HG02763 (cell line): ENCODE measurements at regions not wholly inside any gene's neighbourhood (a gene's known extent, or its start where the extent isn't known, plus 50 kb on each side); places are given as distances from the start of the nearest gene placed in this dataset.

Experiments used
- ATAC-seq: cut with Tn5 transposase; IDR thresholded peaks from one replicate; pipeline ENCODE4 v1.9.1; 2021; ENCODE audit warnings: mild to moderate bottlenecking, moderate library complexity; ENCODE audit not compliant: unreplicated experiment

GRCh38 chr4:123455360-123455759 is 58.8 kb downstream of the SPRY1 start:
- ATAC-seq, result no peak

- no peak for ATAC-seq
These were observed 65.4 kb downstream of the SPRY1 start for GRCh38 chr4:123462007-123462406.

GRCh38 chr4:123463869-123464268 is 67.3 kb downstream of the SPRY1 start:
- no peak for ATAC-seq

- no peak for ATAC-seq
These were observed 68.8 kb downstream of the SPRY1 start for GRCh38 chr4:123465416-123465815.

- ATAC-seq, result no peak
These were observed 69.6 kb downstream of the SPRY1 start for GRCh38 chr4:123466080-123466785.

GRCh38 chr4:123468479-123469031 is 72.0 kb downstream of the SPRY1 start:
- no peak for ATAC-seq

GRCh38 chr4:123469245-123469644 is 72.7 kb downstream of the SPRY1 start:
- ATAC-seq, result no peak

- no peak for ATAC-seq
These were observed 73.1 kb downstream of the SPRY1 start for GRCh38 chr4:123469696-123470095.

GRCh38 chr4:123470640-123471039 is 74.0 kb downstream of the SPRY1 start:
- no peak for ATAC-seq

- no peak for ATAC-seq
These were observed 75.2 kb downstream of the SPRY1 start for GRCh38 chr4:123471655-123472369.

- ATAC-seq, result no peak
These were observed 78.2 kb downstream of the SPRY1 start for GRCh38 chr4:123474817-123475216.

- ATAC-seq, result no peak
These were observed 79.5 kb downstream of the SPRY1 start for GRCh38 chr4:123476089-123476488.

- ATAC-seq, result no peak
These were observed 81.2 kb downstream of the SPRY1 start for GRCh38 chr4:123477711-123478209.

GRCh38 chr4:123478859-123479345 is 82.3 kb downstream of the SPRY1 start:
- no peak for ATAC-seq

GRCh38 chr4:123479944-123480343 is 83.3 kb downstream of the SPRY1 start:
- no peak for ATAC-seq

GRCh38 chr4:123480706-123481418 is 84.3 kb downstream of the SPRY1 start:
- no peak for ATAC-seq

GRCh38 chr4:123481717-123482116 is 85.1 kb downstream of the SPRY1 start:
- no peak for ATAC-seq

- ATAC-seq, result no peak
These were observed 87.8 kb downstream of the SPRY1 start for GRCh38 chr4:123484291-123484926.

GRCh38 chr4:123485601-123486000 is 89.0 kb downstream of the SPRY1 start:
- no peak for ATAC-seq

GRCh38 chr4:123488916-123489315 is 92.3 kb downstream of the SPRY1 start:
- ATAC-seq, result peak; percentile 79

GRCh38 chr4:123495530-123495929 is 98.9 kb downstream of the SPRY1 start:
- ATAC-seq, result no peak
